ENCODE measurements at regions not wholly inside any gene's neighbourhood (a gene's known extent, or its start where the extent isn't known, plus 50 kb on each side); places are given as distances from the start of the nearest gene placed in this dataset.

GRCh38 chr6:74937936-74938335, 267.9 kb downstream of the COL12A1 start:
- no peak overlapping the region for H3K27ac ChIP-seq
- DNase-seq (no peak), ATAC-seq (no peak)
- intact Hi-C loops (cut with DNase I; ENCODE audit: low total_unique reads) = no loop called here
- H3K36me3 ChIP-seq = no peaks in the 10 kb centered on the region
- in situ Hi-C loops (cut with MboI; ENCODE audit: low sequenced_read_pairs in 4 of 4) = no loop called here
- no peaks in the 10 kb centered on the region for H3K27me3 ChIP-seq
- no peak overlapping the region for H3K4me3 ChIP-seq
- H3K4me1 ChIP-seq = no peaks in the 10 kb centered on the region
- TF ChIP-seq CTCF (IDR thresholded peaks at IDR 0.05 in 4 of 5, conservative IDR thresholded peaks at IDR 0.05 in 1 of 5) (no peak), POLR2A (IDR thresholded peaks at IDR 0.05) (no peak)
- H3K9me3 ChIP-seq = no peaks in the 10 kb centered on the region

GRCh38 chr6:74936886-74937285, 269.0 kb downstream of the COL12A1 start:
- intact Hi-C loops (cut with DNase I; ENCODE audit: low total_unique reads) (no loop called here), in situ Hi-C loops (cut with MboI; ENCODE audit: low sequenced_read_pairs in 4 of 4) (no loop called here)
- Histone ChIP-seq H3K36me3 (no peaks in the 10 kb centered on the region), H3K27me3 (no peaks in the 10 kb centered on the region), H3K4me1 (no peaks in the 10 kb centered on the region), H3K4me3 (no peak overlapping the region), H3K27ac (no peak overlapping the region), H3K9me3 (no peaks in the 10 kb centered on the region)
- no peak for TF ChIP-seq POLR2A (IDR thresholded peaks at IDR 0.05)
- ATAC-seq (no peak), DNase-seq (no peak)

DNA sequence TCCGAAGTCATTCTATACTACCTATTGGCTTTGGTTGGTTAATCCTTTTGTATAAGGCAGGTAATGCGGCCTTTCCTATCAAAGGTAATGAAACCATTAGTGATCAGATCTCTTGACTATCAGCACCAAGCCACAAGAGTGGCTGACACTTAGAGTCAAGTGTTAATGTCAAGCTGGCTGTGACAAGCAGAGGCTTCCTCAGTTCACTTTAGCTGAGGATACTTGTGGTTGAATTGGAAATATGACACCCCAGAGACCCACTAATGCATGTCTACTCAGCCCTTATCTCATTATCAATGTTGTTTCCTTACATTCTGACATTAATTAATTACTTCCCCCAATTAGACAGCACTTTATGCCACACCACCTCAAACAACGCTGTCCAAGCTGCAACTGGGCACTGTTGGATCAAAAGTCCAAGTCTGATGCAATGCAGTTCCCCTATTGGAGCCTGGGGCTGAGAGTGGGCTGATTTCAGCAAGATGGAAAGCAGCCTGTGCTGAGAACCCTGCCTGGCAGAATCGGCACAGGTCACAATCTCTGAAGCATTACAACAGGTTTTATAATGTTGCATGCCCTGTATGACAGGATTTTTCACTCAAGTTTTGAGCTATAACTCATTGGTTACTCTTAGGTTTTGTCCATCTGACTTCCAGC, 273.5 kb downstream of the COL12A1 start:
- H3K27me3 ChIP-seq = no peaks in the 10 kb centered on the region
- ATAC-seq = no peak

GRCh38 chr6:74931558-74931957, 274.3 kb downstream of the COL12A1 start:
- no peak for TF ChIP-seq CTCF (IDR thresholded peaks at IDR 0.05 in 4 of 5, conservative IDR thresholded peaks at IDR 0.05 in 1 of 5)
- no peak for TF ChIP-seq POLR2A (IDR thresholded peaks at IDR 0.05)
- ATAC-seq (no peak), DNase-seq (no peak)
- Histone ChIP-seq H3K4me3 (no peak overlapping the region), H3K9me3 (no peaks in the 10 kb centered on the region), H3K36me3 (no peaks in the 10 kb centered on the region), H3K4me1 (no peaks in the 10 kb centered on the region), H3K27ac (no peak overlapping the region), H3K27me3 (no peaks in the 10 kb centered on the region)
- in situ Hi-C loops (cut with MboI; ENCODE audit: low sequenced_read_pairs in 4 of 4) (no loop called here), intact Hi-C loops (cut with DNase I; ENCODE audit: low total_unique reads) (no loop called here)

More for the DNA sequence above, 273.5 kb downstream of the COL12A1 start:
- Histone ChIP-seq H3K9me3 (no peaks in the 10 kb centered on the region), H3K27ac (no peak overlapping the region), H3K4me1 (no peaks in the 10 kb centered on the region), H3K4me3 (no peak overlapping the region), H3K36me3 (no peaks in the 10 kb centered on the region)
- in situ Hi-C loops (cut with MboI; ENCODE audit: low sequenced_read_pairs in 4 of 4) = no loop called here
- intact Hi-C loops (cut with DNase I; ENCODE audit: low total_unique reads) = no loop called here
- no peak for TF ChIP-seq POLR2A (IDR thresholded peaks at IDR 0.05)
- no peak for TF ChIP-seq CTCF (IDR thresholded peaks at IDR 0.05 in 4 of 5, conservative IDR thresholded peaks at IDR 0.05 in 1 of 5)
- DNase-seq = no peak

GRCh38 chr6:74928203-74928602, 277.6 kb downstream of the COL12A1 start:
- TF ChIP-seq CTCF (IDR thresholded peaks at IDR 0.05 in 4 of 5, conservative IDR thresholded peaks at IDR 0.05 in 1 of 5) (no peak), POLR2A (IDR thresholded peaks at IDR 0.05) (no peak)
- no peaks in the 10 kb centered on the region for H3K9me3 ChIP-seq
- H3K27ac ChIP-seq = no peak overlapping the region
- DNase-seq (no peak), ATAC-seq (no peak)
- no peak overlapping the region for H3K4me3 ChIP-seq
- H3K27me3 ChIP-seq = no peaks in the 10 kb centered on the region
- intact Hi-C loops (cut with DNase I; ENCODE audit: low total_unique reads) = no loop called here
- in situ Hi-C loops (cut with MboI; ENCODE audit: low sequenced_read_pairs in 4 of 4) = no loop called here
- H3K36me3 ChIP-seq = no peaks in the 10 kb centered on the region
- no peaks in the 10 kb centered on the region for H3K4me1 ChIP-seq
